ENCODE measurements at regions not wholly inside any gene's neighbourhood (a gene's known extent, or its start where the extent isn't known, plus 50 kb on each side); places are given as distances from the start of the nearest gene placed in this dataset.

DNA sequence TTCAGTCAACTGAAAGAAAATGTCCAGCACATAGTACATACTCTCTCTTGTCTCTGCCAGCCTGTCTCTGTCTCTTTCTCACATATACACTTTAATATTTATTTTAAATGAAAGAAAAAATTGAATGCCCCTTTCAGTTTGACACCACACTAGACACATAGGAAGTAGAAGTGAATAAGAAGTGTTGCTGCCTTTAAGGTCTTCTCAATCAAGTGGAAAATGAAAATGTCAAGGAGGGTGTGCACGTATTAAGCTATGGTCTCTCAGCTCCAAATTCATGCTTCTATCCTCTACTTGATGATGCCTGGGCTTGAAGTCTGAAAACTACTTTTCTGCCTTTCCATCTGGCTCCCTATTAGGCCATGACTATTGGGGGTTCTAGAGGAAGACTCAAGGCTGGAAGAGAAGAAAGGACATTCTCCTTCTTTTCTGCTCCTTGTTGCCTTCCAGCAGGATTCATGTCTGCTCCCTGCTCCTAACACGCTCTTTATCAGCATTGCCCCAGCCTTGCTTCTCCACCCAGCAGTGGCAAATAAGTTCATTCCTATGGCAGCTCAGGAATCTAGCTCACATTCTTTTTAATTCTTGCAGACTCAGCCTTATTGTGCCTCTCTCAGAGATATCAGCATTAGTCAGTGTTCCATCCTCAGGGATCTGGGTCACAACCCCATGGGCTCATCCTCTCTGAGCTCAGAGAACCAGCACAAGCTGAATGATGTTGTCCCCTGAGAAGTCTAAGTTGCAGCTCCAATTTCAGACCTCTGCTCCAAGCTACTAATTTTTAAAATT is 609.1 kb upstream of the GRM7 start:
- no peaks in the 10 kb centered on the region for H3K4me1 ChIP-seq (ENCODE audit: insufficient read depth, low read length)
- H3K9me3 ChIP-seq (ENCODE audit: insufficient read depth, low read length, severe bottlenecking), result no peaks in the 10 kb centered on the region
- no peaks in the 10 kb centered on the region for H3K27me3 ChIP-seq (ENCODE audit: insufficient read depth, low read length, poor library complexity)
- TF ChIP-seq, protein P1, sequence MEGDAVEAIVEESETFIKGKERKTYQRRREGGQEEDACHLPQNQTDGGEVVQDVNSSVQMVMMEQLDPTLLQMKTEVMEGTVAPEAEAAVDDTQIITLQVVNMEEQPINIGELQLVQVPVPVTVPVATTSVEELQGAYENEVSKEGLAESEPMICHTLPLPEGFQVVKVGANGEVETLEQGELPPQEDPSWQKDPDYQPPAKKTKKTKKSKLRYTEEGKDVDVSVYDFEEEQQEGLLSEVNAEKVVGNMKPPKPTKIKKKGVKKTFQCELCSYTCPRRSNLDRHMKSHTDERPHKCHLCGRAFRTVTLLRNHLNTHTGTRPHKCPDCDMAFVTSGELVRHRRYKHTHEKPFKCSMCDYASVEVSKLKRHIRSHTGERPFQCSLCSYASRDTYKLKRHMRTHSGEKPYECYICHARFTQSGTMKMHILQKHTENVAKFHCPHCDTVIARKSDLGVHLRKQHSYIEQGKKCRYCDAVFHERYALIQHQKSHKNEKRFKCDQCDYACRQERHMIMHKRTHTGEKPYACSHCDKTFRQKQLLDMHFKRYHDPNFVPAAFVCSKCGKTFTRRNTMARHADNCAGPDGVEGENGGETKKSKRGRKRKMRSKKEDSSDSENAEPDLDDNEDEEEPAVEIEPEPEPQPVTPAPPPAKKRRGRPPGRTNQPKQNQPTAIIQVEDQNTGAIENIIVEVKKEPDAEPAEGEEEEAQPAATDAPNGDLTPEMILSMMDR (IDR thresholded peaks at IDR 0.05; ENCODE audit: borderline replicate concordance, extremely low read depth, low read length, poor library complexity, severe bottlenecking), result no peak
- TF ChIP-seq EZH2 (IDR thresholded peaks at IDR 0.05; ENCODE audit: borderline replicate concordance, low read depth, low read length, severe bottlenecking), result no peak
- ATAC-seq (ENCODE audit: insufficient read depth, low read depth) (no peak), DNase-seq (no peak)
- H3K27ac ChIP-seq (ENCODE audit: low read length), result no peak overlapping the region
- H2AFZ ChIP-seq (ENCODE audit: low read depth, low read length), result no peak overlapping the region
- no peaks in the 10 kb centered on the region for H3K79me2 ChIP-seq (ENCODE audit: insufficient read depth, low read length)
- no peak overlapping the region for H3K9ac ChIP-seq (ENCODE audit: low read depth, low read length)
- H4K20me1 ChIP-seq (ENCODE audit: insufficient read depth, low read length), result no peaks in the 10 kb centered on the region
- H3K4me2 ChIP-seq (ENCODE audit: insufficient read depth, low read length), result no peak overlapping the region
- no peak overlapping the region for H3K4me3 ChIP-seq (ENCODE audit: low read depth in 1 of 2, low read length in 2 of 2)
- no peaks in the 10 kb centered on the region for H3K36me3 ChIP-seq (ENCODE audit: insufficient read depth, low read length)

DNA sequence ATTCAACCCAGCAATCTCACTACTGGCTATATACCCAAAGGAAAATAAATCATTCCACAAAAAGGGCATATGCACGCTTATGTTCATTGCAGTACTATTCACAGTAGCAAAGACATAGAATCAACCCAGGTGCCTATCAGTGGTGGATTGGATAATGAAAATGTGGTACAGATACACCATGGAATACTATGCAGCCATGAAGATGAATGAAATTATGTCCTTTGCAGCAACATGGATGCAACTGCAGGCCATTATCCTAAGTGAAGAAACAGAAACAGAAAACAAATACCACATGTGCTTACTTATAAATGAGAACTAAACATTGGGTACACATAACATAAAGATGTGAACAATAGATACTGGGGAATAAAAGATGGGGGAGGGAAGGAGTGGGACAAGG is 606.4 kb upstream of the GRM7 start:
- TF ChIP-seq, protein P1 (IDR thresholded peaks at IDR 0.05; ENCODE audit: borderline replicate concordance, extremely low read depth, low read length, poor library complexity, severe bottlenecking), result no peak
- no peak for TF ChIP-seq EZH2 (IDR thresholded peaks at IDR 0.05; ENCODE audit: borderline replicate concordance, low read depth, low read length, severe bottlenecking)
- H3K4me1 ChIP-seq (ENCODE audit: insufficient read depth, low read length), result no peaks in the 10 kb centered on the region
- H4K20me1 ChIP-seq (ENCODE audit: insufficient read depth, low read length), result no peaks in the 10 kb centered on the region
- no peak overlapping the region for H3K4me3 ChIP-seq (ENCODE audit: low read depth in 1 of 2, low read length in 2 of 2)
- H3K79me2 ChIP-seq (ENCODE audit: insufficient read depth, low read length), result no peaks in the 10 kb centered on the region
- DNase-seq, result no peak
- H3K9me3 ChIP-seq (ENCODE audit: insufficient read depth, low read length, severe bottlenecking), result no peaks in the 10 kb centered on the region
- no peak for ATAC-seq (ENCODE audit: insufficient read depth, low read depth)
- H3K27me3 ChIP-seq (ENCODE audit: insufficient read depth, low read length, poor library complexity), result no peaks in the 10 kb centered on the region
- H3K36me3 ChIP-seq (ENCODE audit: insufficient read depth, low read length), result no peaks in the 10 kb centered on the region
- no peak overlapping the region for H3K4me2 ChIP-seq (ENCODE audit: insufficient read depth, low read length)
- no peak overlapping the region for H2AFZ ChIP-seq (ENCODE audit: low read depth, low read length)
- no peak overlapping the region for H3K27ac ChIP-seq (ENCODE audit: low read length)
- no peak overlapping the region for H3K9ac ChIP-seq (ENCODE audit: low read depth, low read length)

DNA sequence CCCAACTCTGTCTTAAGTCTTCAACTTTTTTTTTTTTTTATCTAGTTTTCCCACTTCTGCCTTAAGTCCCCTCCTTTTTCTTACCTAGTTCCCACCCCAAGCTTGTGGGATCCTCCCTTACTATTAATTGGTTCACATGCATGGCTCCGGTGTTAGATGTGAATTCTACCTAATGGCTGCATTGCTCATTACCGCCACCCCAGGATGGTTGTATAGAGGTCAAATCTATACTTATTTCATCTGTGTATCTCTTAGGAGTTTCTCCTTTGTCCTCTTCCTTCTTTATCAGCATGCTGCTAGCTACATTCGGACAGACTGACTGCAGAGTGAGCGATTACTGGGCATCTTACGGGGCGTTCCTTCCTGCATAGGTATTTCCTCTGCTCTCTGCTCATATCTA is 605.7 kb upstream of the GRM7 start:
- ATAC-seq (ENCODE audit: insufficient read depth, low read depth), result no peak
- Histone ChIP-seq H3K4me2 (ENCODE audit: insufficient read depth, low read length) (no peak overlapping the region), H3K9me3 (ENCODE audit: insufficient read depth, low read length, severe bottlenecking) (no peaks in the 10 kb centered on the region), H3K27me3 (ENCODE audit: insufficient read depth, low read length, poor library complexity) (no peaks in the 10 kb centered on the region), H4K20me1 (ENCODE audit: insufficient read depth, low read length) (no peaks in the 10 kb centered on the region), H3K79me2 (ENCODE audit: insufficient read depth, low read length) (no peaks in the 10 kb centered on the region), H2AFZ (ENCODE audit: low read depth, low read length) (no peak overlapping the region), H3K4me1 (ENCODE audit: insufficient read depth, low read length) (no peaks in the 10 kb centered on the region), H3K9ac (ENCODE audit: low read depth, low read length) (no peak overlapping the region), H3K27ac (ENCODE audit: low read length) (no peak overlapping the region), H3K4me3 (ENCODE audit: low read depth in 1 of 2, low read length in 2 of 2) (no peak overlapping the region), H3K36me3 (ENCODE audit: insufficient read depth, low read length) (no peaks in the 10 kb centered on the region)
- DNase-seq, result no peak
- TF ChIP-seq EZH2 (IDR thresholded peaks at IDR 0.05; ENCODE audit: borderline replicate concordance, low read depth, low read length, severe bottlenecking), result no peak
- TF ChIP-seq, protein P1 (IDR thresholded peaks at IDR 0.05; ENCODE audit: borderline replicate concordance, extremely low read depth, low read length, poor library complexity, severe bottlenecking), result no peak

Data from DND-41 (cell line).